ENCODE measurements at regions not wholly inside any gene's neighbourhood (a gene's known extent, or its start where the extent isn't known, plus 50 kb on each side); places are given as distances from the start of the nearest gene placed in this dataset.

DNA sequence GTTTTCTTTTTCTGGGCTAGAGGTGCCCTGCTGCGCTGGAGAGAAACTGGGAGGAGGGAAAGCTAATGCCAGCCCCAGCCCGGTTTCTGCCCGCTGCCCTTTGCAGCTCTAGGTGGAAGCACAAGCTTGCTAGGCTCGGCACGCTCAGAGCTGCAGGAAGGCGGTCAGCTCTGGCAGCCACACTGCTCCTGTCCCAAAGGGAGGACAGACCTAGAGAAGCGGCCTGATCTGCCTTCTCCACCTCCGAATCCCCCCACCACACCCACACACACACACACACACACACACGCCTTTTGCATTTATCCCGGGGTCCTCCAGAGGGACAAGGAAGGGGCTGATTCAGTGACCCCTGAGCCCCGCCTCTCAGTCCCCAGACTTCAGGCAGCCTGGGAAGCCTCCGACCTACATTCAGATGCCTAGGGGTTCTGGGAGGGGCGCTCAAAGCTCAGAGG lies 418.1 kb downstream of the SOX9 start (continued):
- TF ChIP-seq, protein P1, sequence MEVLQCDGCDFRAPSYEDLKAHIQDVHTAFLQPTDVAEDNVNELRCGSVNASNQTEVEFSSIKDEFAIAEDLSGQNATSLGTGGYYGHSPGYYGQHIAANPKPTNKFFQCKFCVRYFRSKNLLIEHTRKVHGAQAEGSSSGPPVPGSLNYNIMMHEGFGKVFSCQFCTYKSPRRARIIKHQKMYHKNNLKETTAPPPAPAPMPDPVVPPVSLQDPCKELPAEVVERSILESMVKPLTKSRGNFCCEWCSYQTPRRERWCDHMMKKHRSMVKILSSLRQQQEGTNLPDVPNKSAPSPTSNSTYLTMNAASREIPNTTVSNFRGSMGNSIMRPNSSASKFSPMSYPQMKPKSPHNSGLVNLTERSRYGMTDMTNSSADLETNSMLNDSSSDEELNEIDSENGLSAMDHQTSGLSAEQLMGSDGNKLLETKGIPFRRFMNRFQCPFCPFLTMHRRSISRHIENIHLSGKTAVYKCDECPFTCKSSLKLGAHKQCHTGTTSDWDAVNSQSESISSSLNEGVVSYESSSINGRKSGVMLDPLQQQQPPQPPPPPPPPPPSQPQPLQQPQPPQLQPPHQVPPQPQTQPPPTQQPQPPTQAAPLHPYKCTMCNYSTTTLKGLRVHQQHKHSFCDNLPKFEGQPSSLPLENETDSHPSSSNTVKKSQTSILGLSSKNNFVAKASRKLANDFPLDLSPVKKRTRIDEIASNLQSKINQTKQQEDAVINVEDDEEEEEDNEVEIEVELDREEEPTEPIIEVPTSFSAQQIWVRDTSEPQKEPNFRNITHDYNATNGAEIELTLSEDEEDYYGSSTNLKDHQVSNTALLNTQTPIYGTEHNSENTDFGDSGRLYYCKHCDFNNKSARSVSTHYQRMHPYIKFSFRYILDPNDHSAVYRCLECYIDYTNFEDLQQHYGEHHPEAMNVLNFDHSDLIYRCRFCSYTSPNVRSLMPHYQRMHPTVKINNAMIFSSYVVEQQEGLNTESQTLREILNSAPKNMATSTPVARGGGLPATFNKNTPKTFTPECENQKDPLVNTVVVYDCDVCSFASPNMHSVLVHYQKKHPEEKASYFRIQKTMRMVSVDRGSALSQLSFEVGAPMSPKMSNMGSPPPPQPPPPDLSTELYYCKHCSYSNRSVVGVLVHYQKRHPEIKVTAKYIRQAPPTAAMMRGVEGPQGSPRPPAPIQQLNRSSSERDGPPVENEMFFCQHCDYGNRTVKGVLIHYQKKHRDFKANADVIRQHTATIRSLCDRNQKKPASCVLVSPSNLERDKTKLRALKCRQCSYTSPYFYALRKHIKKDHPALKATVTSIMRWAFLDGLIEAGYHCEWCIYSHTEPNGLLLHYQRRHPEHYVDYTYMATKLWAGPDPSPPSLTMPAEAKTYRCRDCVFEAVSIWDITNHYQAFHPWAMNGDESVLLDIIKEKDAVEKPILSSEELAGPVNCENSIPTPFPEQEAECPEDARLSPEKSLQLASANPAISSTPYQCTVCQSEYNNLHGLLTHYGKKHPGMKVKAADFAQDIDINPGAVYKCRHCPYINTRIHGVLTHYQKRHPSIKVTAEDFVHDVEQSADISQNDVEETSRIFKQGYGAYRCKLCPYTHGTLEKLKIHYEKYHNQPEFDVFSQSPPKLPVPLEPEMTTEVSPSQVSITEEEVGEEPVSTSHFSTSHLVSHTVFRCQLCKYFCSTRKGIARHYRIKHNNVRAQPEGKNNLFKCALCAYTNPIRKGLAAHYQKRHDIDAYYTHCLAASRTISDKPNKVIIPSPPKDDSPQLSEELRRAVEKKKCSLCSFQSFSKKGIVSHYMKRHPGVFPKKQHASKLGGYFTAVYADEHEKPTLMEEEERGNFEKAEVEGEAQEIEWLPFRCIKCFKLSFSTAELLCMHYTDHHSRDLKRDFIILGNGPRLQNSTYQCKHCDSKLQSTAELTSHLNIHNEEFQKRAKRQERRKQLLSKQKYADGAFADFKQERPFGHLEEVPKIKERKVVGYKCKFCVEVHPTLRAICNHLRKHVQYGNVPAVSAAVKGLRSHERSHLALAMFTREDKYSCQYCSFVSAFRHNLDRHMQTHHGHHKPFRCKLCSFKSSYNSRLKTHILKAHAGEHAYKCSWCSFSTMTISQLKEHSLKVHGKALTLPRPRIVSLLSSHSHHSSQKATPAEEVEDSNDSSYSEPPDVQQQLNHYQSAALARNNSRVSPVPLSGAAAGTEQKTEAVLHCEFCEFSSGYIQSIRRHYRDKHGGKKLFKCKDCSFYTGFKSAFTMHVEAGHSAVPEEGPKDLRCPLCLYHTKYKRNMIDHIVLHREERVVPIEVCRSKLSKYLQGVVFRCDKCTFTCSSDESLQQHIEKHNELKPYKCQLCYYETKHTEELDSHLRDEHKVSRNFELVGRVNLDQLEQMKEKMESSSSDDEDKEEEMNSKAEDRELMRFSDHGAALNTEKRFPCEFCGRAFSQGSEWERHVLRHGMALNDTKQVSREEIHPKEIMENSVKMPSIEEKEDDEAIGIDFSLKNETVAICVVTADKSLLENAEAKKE (CRISPR knock-in tag; IDR thresholded peaks at IDR 0.05) = no peak
- TF ChIP-seq, protein P2, sequence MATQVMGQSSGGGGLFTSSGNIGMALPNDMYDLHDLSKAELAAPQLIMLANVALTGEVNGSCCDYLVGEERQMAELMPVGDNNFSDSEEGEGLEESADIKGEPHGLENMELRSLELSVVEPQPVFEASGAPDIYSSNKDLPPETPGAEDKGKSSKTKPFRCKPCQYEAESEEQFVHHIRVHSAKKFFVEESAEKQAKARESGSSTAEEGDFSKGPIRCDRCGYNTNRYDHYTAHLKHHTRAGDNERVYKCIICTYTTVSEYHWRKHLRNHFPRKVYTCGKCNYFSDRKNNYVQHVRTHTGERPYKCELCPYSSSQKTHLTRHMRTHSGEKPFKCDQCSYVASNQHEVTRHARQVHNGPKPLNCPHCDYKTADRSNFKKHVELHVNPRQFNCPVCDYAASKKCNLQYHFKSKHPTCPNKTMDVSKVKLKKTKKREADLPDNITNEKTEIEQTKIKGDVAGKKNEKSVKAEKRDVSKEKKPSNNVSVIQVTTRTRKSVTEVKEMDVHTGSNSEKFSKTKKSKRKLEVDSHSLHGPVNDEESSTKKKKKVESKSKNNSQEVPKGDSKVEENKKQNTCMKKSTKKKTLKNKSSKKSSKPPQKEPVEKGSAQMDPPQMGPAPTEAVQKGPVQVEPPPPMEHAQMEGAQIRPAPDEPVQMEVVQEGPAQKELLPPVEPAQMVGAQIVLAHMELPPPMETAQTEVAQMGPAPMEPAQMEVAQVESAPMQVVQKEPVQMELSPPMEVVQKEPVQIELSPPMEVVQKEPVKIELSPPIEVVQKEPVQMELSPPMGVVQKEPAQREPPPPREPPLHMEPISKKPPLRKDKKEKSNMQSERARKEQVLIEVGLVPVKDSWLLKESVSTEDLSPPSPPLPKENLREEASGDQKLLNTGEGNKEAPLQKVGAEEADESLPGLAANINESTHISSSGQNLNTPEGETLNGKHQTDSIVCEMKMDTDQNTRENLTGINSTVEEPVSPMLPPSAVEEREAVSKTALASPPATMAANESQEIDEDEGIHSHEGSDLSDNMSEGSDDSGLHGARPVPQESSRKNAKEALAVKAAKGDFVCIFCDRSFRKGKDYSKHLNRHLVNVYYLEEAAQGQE (IDR thresholded peaks at IDR 0.05; ENCODE audit: unreplicated experiment) = no peak
- TF ChIP-seq, protein P3, sequence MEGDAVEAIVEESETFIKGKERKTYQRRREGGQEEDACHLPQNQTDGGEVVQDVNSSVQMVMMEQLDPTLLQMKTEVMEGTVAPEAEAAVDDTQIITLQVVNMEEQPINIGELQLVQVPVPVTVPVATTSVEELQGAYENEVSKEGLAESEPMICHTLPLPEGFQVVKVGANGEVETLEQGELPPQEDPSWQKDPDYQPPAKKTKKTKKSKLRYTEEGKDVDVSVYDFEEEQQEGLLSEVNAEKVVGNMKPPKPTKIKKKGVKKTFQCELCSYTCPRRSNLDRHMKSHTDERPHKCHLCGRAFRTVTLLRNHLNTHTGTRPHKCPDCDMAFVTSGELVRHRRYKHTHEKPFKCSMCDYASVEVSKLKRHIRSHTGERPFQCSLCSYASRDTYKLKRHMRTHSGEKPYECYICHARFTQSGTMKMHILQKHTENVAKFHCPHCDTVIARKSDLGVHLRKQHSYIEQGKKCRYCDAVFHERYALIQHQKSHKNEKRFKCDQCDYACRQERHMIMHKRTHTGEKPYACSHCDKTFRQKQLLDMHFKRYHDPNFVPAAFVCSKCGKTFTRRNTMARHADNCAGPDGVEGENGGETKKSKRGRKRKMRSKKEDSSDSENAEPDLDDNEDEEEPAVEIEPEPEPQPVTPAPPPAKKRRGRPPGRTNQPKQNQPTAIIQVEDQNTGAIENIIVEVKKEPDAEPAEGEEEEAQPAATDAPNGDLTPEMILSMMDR (conservative IDR thresholded peaks at IDR 0.05; ENCODE audit: low read depth in 2 of 2) = no peak
- TF ChIP-seq NANOG (IDR thresholded peaks at IDR 0.05; ENCODE audit: borderline replicate concordance) (no peak), ZNF114 (CRISPR knock-in tag; IDR thresholded peaks at IDR 0.05) (no peak), POLR2AphosphoS5 (IDR thresholded peaks at IDR 0.05; ENCODE audit: low read depth) (no peak), CREB1 (CRISPR knock-in tag; IDR thresholded peaks at IDR 0.05; ENCODE audit: low read depth) (no peak), EZH2phosphoT487 (IDR thresholded peaks at IDR 0.05; ENCODE audit: unreplicated experiment) (no peak)

All from GM23338 (cell line).